Epithelial cell of prostate (primary cell): ENCODE measurements at regions not wholly inside any gene's neighbourhood (a gene's known extent, or its start where the extent isn't known, plus 50 kb on each side); places are given as distances from the start of the nearest gene placed in this dataset.

Source experiments
- DNase-seq: peaks from one replicate; pipeline ENCODE4 v3.0.0-alpha.2; 2011; ENCODE audit warnings: low read depth, low spot score
- H3K27ac ChIP-seq: fragments of 450-650 bp; 2 replicates; pipeline ENCODE4 v1.5.1; 2017; ENCODE audit warnings: mild to moderate bottlenecking

DNA sequence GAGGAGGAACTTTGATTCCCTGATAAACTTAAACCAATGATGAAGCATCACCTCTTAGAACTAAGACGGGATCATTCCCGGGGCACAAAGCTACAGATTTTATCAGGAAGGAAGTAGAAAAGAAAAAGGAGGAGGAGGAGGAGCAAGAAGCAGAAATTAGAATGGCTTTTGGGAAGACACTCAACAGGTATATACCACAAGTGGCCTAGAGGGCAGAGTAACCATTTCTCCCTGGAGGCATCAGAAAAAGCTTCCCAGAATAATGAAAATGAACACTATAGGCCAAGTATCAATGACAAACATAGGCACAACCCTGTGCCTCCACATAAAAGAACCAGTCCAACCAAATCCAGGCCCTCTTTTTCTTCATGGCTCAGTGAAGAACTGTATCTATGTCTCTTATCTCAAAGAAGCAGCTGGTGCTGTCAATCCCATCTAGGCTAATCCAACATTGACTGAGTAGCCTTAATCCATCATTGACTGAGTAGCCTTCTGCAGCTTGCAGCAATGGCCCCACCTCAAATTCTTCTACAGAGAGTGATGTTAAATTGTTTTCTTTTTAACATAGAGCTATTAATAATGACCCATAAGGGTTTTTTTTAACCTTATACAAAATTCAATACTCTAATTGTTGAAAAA, 178.8 kb upstream of the KIF2A start:
- no peak overlapping the region for H3K27ac ChIP-seq
- no peak for DNase-seq

DNA sequence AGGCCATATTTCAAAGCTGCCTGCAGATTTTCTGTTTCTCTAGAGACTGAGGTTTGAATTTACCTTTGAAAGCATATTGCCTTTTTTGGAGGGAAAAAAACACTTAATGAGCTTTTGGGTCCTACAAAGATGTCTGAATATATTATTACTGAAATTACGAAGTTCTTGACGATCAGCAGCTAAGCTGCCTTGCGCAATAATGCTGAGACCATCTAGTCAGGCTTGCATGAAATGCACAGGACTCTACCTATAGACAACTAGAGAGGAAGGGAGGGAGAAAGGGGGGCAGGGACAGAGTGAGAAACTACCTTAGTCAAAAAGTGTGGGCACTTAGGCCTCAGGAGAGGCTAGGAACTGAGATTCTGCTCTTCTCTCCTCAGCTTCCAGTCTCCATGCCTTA, 175.9 kb upstream of the KIF2A start:
- H3K27ac ChIP-seq = no peak overlapping the region
- DNase-seq = no peak

DNA sequence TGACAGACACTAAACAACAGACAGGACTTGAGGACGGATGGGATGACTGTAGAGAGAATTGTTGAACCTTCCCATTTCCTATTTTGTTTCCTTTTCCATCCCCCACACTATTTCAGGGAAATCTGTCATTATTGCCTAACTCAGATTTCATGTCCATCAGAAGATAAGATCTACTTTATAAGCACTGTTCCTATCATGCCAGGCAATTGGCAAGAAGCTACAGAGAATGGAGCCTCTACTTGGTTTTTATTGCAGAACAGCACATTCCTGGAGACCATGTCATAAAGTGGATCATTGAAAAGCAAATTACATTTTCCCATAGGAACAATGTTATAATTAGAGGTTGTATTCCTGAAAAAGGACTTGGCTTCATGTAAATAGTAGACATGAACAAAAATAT, 173.7 kb upstream of the KIF2A start:
- no peak overlapping the region for H3K27ac ChIP-seq
- no peak for DNase-seq

DNA sequence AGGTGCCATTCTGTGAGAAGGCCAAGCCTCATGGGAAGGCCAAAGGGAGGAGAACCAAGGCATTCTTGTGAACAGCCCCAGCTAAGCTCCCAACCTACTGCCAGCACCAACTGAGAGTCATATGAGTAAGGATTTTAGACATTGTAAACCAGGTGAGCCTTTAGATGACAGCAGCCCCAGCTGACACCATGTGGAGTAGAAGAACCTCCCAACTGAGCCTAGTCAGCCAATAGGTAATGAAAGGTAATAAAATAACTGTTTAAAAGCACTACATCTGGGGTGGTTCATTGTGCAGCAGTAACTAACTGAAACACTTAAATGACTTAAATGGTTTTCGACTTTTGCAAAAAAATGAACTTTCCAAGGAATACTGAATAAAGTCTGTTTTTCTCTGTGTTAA, 172.6 kb upstream of the KIF2A start:
- H3K27ac ChIP-seq = no peak overlapping the region
- DNase-seq = no peak

DNA sequence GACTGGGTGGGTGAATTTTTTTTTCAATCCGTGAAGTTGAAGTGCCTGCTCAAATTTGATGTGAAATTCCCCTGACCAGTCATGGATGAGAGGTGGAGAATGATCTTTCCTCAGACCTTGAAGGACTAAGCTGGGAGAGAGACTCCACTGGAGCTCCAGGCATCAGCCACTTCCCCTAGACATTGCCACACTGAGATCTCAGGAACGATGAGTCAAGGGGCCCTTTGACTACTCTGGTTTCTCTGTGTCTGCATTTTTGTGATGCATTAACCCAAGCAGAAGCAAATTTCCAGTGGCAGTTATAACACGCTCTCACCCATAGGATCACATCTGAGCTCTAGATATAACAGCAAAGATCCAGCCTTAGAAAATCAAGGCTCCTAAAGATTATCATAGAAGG, 171.2 kb upstream of the KIF2A start:
- DNase-seq = no peak

DNA sequence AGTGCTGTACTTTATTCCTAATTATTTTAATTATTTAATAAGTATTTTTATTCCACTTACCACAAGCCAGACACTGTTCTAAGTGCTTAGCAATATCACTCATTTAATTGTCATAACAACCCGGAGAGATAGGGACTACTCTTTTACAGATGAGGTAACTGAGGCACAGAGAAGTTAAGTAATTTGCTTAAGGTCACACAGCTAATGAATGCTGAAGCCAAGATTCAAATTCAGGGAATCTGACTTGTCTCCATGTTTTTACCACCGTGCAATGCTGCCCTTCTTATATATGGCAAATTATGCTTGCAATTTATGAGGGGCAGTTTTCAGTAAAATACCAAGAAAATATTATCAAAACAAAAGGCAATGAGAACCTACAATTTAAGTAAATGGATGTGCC, 168.4 kb upstream of the KIF2A start:
- no peak overlapping the region for H3K27ac ChIP-seq
- DNase-seq = no peak

More for the DNA sequence above, 171.2 kb upstream of the KIF2A start:
- H3K27ac ChIP-seq = no peak overlapping the region

DNA sequence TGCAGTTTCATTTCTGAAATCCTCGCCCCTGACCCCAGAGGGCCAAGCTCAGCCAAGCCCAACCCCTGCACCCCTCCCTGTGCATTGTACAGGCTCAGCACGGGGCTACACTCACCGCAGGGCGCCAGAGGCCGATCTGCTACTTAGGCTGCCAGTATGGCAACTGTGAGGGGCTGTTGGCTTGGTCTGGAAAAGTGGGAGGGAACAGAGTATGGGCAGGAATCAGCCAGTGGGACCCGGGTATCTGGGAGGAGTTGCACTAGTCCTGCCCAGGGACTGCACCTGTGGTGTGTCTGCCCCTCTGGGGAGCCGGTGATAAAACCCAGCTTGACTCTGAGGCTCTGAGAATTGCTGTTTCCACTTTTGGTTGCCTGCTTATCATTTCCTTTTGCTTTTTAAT, 167.4 kb upstream of the KIF2A start:
- no peak for DNase-seq
- no peak overlapping the region for H3K27ac ChIP-seq

DNA sequence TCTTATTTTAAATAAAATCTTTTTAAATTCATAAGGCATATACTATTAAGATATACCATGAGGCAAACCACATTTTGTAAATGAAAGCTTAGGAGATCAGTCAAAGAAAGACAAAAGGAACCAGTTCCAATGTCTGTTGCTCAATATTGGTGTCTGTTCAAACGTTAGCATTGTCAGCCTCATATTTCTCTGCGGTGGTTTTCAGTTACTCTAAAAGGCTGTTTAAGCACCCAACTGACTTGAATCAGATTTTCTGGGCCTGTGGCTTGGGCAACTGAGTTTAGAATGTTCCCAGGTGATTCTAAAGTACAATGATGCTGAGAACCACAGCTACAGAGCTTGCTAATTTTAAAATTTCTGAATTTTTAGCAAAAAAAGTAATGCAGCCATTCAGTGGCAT, 166.3 kb upstream of the KIF2A start:
- DNase-seq = no peak

DNA sequence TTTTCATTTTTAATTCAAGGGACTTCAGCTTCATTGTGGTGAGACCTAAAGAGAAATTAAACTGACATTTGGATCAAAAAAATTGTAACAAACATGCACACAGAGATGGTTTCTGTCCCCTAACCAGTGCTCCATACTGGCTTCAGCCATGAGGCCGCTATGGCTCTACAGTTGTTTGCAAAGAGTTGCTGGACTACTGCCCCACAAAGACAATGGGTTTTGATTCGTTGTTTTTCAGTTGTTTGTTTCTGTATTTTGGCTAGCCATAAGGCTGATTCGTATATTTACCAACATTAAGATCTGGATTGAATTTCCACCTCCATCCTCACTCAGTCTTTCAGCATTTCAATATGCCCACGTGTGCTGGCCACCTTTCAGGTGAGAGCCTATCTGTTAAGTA, 163.7 kb upstream of the KIF2A start:
- no peak for DNase-seq
- no peak overlapping the region for H3K27ac ChIP-seq

More for the DNA sequence above, 166.3 kb upstream of the KIF2A start:
- no peak overlapping the region for H3K27ac ChIP-seq

DNA sequence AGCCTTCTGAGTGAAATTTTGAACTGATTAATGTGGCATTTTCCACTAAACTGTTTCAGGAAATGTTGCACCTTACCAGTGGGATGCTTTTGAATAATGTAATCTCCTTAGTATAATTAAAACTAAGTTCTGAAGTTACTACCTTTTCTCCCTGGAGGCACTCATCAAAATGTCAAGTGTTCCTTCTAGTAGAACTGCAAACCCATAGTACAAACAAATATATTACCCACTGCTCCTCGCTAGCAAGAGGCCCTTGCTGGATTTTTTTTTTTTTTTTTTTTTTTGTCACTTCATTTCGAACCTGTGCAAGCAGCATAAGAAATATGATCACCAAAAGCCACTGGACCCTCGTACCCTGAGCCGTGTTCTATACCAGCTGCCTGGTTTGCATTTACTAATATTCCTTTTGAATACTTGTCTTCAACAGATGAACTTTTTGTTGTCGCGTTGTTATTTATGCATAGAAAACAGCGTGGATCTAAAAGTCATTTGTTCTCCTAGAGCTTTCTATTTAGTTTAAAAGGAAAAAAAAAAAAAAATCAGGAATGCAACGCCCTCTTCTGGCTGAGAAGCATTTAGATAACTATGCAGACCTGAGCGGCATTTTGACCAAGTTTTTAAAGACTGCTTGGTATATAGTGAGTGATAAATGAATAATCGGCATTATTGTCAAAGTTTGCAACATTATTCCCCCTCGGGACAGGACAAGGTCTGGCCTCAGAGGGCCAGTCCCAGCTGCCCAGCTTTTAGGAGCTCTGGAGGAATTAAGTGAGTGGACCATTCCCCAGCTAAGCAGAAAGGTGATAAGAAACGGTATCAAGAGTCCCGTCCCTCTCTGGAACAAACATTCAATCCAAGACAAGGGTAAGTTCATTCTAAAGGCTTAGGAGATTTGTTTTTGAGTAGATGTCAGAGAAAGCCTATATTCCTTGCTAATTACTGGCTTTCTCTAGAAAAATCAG, 162.5 kb upstream of the KIF2A start:
- peak overlapping the region; percentile 53 for H3K27ac ChIP-seq
- DNase-seq = no peak

DNA sequence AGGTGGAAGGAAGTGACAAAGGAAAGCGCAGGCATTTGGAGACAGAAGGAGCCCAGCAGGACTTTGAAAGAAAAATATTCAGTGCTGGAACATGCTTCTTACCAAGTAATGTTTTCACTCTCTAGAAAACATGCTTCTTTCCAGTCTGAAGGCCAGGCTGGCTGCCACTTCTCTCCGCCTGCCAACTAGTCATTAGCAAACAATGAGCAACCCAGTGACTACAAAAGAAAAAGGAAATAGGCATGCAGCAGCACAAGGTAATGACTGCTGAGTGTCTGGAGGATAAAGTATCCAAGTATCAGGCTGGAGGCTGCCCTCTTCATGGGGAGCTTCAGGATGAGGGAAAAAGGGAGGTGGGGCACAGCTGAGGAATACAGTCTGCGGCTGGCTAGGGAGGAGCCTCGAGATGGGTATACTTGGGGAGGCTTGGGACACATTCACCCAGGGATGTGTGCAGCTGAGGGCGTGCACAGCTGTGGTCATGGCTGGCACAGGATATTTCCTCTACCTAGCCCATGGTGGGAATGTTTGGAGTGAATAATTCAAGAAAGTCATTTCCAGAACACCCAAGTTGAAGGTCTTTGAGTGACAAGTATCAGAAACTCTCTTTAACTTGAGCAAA, 161.5 kb upstream of the KIF2A start:
- peak overlapping the region; percentile 53 for H3K27ac ChIP-seq
- DNase-seq = peak; percentile 64

DNA sequence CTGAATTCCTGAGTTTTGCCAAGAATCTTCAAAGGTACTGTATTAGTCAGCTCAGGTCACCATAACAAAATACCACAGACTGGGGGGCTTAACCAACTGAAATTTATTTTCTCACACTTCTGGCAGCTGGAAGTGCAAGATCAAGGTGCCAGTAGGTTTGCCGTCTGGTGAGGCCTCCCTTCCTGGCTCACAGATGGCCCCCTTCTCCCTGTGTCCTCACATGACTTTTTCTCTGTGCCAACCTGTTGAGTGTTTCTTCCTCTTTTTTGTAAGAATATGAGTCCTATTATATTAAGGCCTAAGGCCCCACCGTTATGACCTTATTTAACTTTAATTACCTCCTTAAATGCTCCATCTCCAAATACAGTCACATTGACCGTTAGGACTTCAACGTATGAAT, 156.1 kb upstream of the KIF2A start:
- H3K27ac ChIP-seq = no peak overlapping the region
- no peak for DNase-seq

DNA sequence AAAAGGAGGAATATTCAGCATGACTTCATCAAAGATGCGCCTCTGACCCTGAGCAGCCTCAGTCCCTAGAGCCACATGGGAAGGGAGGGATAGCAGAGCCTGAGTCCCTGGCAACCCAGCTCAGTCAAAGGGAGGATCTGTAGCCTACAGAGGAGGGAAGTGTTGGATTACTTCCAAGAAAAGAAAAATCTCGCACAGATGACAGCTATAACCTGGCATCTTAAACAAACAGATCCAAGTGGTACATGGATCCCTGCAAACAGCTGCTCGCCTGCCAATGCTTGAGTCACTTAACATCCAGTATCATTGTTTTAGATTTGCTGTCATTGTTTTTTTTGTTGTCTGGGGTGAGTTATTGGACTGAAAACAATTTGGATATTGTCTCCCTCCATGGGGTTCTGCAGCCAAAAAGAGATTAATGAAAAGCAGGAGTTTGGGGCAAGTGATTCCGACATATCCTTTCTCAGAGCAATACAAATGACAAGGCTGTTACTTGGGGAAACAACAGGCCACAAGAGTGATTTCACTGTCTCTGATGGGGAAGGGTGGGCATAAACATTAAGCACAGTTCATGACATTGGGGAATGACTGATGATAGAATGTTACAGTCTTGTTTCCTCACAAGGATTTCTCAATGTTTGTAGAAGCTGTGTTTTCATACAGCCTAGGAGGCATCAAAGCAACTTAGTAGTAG, 153.5 kb upstream of the KIF2A start:
- no peak overlapping the region for H3K27ac ChIP-seq

DNA sequence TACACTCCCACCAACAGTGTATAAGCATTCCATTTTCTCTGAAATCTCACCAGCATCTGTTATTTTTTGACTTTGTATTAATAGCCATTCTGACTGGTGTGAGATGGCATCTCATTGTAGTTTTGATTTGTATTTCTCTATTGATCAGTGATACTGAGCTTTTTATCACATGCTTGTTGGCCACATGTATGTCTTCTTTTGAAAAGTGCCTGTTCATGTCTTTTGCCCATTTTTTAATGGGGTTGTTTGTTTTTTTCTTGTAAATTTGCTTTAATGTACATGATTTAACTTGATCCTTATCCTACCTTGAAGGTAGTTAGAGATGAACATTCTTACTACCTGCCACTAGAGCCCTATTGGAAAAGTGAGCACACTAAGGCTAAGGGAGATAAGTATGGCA, 151.2 kb upstream of the KIF2A start:
- no peak overlapping the region for H3K27ac ChIP-seq

More for the DNA sequence above, 153.5 kb upstream of the KIF2A start:
- DNase-seq = no peak

DNA sequence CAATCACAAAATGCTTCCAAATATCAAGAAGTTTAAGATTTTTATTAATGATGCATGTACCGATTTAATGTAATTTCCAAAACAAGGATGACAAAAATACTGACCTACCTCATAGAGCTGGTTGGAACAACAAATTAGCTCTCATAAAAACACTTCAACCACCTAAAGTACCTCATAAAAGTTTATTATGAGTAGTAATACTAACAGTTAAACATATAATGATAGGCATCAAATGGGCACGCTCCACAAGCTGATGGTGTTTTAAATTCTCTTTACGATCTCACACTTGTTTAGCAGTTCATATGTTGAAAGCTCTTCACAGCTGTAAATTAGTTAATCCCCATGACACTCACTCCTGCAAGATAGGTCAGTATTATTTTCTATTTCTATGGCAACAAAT, 150.0 kb upstream of the KIF2A start:
- no peak for DNase-seq
- no peak overlapping the region for H3K27ac ChIP-seq

More for the DNA sequence above, 151.2 kb upstream of the KIF2A start:
- DNase-seq = no peak

DNA sequence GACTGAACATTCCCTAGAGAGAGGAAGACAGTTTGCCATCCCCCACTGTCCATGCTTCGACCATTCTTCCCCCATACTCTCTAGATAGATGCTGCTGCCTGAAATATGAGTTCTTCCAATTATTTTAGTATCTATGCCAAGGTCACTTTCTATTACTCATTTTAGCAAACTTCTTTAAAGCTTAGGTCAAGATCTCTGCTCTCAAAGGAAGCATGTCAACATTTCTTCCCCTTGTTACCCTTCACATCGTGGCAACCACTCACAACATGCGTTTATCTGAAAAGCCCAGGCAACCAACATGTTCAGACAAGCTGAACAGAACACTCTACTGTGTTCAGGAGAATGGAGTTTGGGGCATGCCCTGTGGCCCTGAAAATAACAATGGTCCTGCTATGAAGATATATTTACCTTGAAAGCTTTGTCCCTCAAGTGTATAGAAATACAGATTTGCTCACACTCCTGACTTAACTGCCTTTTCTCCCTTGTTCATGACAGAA, 138.4 kb upstream of the KIF2A start:
- no peak overlapping the region for H3K27ac ChIP-seq
- DNase-seq = no peak

DNA sequence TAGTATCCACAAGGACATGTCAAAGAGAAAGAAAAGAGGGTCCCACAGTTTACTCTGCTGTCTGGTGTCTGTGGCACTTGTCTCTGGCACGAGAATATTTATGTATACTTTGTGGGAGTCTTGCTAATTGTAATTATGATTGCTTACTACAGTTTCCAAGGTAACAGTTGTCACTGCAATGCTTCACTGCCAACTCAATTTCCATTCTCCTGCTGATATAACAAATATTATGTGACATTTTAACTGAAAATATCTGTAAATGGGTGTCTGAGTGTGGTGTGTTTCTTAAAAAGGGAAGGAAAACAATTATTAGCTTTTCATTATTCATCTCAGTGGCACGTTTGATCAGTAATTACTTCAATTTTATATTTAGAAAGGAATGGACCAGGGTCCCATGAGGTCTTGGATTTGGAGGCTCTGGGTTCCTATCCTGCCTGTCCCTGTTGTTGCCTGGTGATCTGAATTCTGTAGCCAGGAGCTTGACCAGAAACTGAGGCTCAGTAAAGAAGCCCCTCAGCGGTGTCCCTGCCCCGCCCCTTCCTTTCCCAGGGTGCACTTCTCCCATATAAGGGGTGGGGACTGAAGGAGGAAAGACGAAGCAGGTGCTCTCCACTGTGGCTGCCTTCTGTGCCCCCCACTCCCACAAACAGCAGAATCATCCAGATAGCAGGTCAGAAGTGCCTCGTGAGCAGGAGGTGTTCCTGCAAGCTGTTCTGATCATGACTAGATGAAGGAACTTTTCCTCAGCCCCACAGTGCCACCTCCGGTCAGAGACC, 137.3 kb upstream of the KIF2A start:
- H3K27ac ChIP-seq = no peak overlapping the region
- no peak for DNase-seq

DNA sequence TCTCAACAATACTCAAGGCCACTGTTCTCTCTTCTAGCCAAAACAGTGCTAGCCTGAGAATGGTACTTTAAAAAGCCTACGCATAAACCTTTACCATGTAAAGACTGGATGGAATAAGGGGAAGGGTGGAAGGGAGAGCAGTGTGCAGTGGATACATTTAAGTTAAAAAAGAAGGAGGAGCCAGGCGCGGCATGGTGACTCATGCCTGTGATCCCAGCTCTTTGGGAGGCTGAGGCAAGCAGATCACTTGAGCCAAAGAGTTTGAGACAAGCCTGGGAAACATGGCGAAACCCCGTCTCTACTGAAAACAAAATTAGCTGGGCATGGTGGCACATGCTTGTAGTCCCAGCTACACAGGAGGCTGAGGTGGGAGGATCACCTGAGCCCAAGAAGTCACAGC, 127.7 kb upstream of the KIF2A start:
- no peak for DNase-seq

DNA sequence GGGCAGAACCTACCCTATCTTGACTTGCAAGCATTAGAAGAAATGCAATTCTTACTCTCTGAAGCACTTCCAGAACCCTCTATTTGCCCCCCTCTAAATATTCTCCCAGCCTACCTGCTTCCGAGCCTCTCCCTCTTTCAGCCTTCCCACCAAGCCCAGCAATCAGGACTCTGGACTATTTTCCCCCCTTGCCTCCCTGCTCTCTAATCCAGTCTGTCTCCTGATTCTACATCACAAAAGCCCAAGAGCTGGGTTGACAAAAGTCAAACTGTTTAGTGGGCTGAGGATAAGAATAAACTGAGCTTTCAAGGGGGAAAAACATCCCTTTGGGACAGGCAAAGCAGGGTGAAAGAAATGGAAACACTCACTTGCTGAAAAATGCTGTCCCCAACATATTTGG, 123.2 kb upstream of the KIF2A start:
- DNase-seq = no peak
- H3K27ac ChIP-seq = no peak overlapping the region

More for the DNA sequence above, 127.7 kb upstream of the KIF2A start:
- H3K27ac ChIP-seq = no peak overlapping the region

DNA sequence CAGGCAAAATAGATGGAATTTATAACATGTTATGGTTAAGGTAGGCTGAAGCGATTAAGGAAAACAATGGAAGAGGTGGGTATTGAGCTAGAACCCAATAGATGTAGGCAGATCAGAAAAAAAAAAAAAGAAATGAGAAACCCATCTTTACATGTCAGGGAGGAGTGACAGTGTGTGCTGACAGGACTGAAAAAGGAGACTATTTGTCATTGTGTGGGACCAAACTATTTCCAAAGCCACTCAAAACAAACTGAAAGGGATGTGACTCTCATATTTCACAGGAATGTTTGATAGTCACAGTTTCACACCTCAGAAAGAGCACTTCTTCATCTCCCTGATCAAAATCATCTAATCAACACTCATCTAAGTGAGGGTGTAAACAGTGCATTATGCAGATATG, 122.3 kb upstream of the KIF2A start:
- no peak for DNase-seq
- no peak overlapping the region for H3K27ac ChIP-seq
